ENCODE measurements at regions not wholly inside any gene's neighbourhood (a gene's known extent, or its start where the extent isn't known, plus 50 kb on each side); places are given as distances from the start of the nearest gene placed in this dataset.

GRCh38 chr2:239544143-239544917 is 143.5 kb upstream of the HDAC4 start:
- no peak for ATAC-seq

GRCh38 chr2:239543702-239544101 is 142.9 kb upstream of the HDAC4 start:
- TF ChIP-seq PATZ1 (CRISPR knock-in tag; IDR thresholded peaks at IDR 0.05; ENCODE audit: borderline replicate concordance) (no peak), ZNF70 (CRISPR knock-in tag; IDR thresholded peaks at IDR 0.05) (no peak), RARB (CRISPR knock-in tag; IDR thresholded peaks at IDR 0.05) (no peak), BACH2 (CRISPR knock-in tag; IDR thresholded peaks at IDR 0.05; ENCODE audit: borderline replicate concordance) (no peak), TSHZ2 (CRISPR knock-in tag; IDR thresholded peaks at IDR 0.05) (no peak), ZFP30 (CRISPR knock-in tag; IDR thresholded peaks at IDR 0.05) (no peak), ARNTL (CRISPR knock-in tag; IDR thresholded peaks at IDR 0.05; ENCODE audit: borderline replicate concordance, low read depth) (no peak), ZFP3 (CRISPR knock-in tag; IDR thresholded peaks at IDR 0.05) (no peak), CREB5 (CRISPR knock-in tag; IDR thresholded peaks at IDR 0.05; ENCODE audit: low read depth) (no peak), CSDC2 (CRISPR knock-in tag; IDR thresholded peaks at IDR 0.05) (no peak), PPARA (CRISPR knock-in tag; IDR thresholded peaks at IDR 0.05; ENCODE audit: borderline replicate concordance) (no peak), TOX (CRISPR knock-in tag; IDR thresholded peaks at IDR 0.05; ENCODE audit: borderline replicate concordance) (no peak), TCF4 (CRISPR knock-in tag; IDR thresholded peaks at IDR 0.05; ENCODE audit: borderline replicate concordance) (no peak), ZNF8 (CRISPR knock-in tag; IDR thresholded peaks at IDR 0.05) (no peak), ISL1 (CRISPR knock-in tag; IDR thresholded peaks at IDR 0.05) (no peak), ESRRG (CRISPR knock-in tag; IDR thresholded peaks at IDR 0.05) (no peak), SNAI2 (CRISPR knock-in tag; IDR thresholded peaks at IDR 0.05) (no peak), POU6F1 (CRISPR knock-in tag; IDR thresholded peaks at IDR 0.05; ENCODE audit: borderline replicate concordance, low read depth) (no peak), ZC3H10 (CRISPR knock-in tag; IDR thresholded peaks at IDR 0.05) (no peak)
- no peak for ATAC-seq

More at GRCh38 chr2:239544143-239544917, 143.5 kb upstream of the HDAC4 start:
- TF ChIP-seq ZNF70 (CRISPR knock-in tag; IDR thresholded peaks at IDR 0.05), result no peak
- TF ChIP-seq ZC3H10 (CRISPR knock-in tag; IDR thresholded peaks at IDR 0.05), result no peak
- TF ChIP-seq PPARA (CRISPR knock-in tag; IDR thresholded peaks at IDR 0.05; ENCODE audit: borderline replicate concordance), result no peak
- no peak for TF ChIP-seq TOX (CRISPR knock-in tag; IDR thresholded peaks at IDR 0.05; ENCODE audit: borderline replicate concordance)
- no peak for TF ChIP-seq ZFP3 (CRISPR knock-in tag; IDR thresholded peaks at IDR 0.05)
- TF ChIP-seq TSHZ2 (CRISPR knock-in tag; IDR thresholded peaks at IDR 0.05), result no peak
- no peak for TF ChIP-seq CSRNP3 (CRISPR knock-in tag; IDR thresholded peaks at IDR 0.05)
- no peak for TF ChIP-seq ZFP30 (CRISPR knock-in tag; IDR thresholded peaks at IDR 0.05)
- TF ChIP-seq BACH2 (CRISPR knock-in tag; IDR thresholded peaks at IDR 0.05; ENCODE audit: borderline replicate concordance), result no peak
- TF ChIP-seq SNAI2 (CRISPR knock-in tag; IDR thresholded peaks at IDR 0.05), result no peak
